HG03469 (cell line): ENCODE measurements at regions not wholly inside any gene's neighbourhood (a gene's known extent, or its start where the extent isn't known, plus 50 kb on each side); places are given as distances from the start of the nearest gene placed in this dataset.

ENCODE experiments used
- ATAC-seq: cut with Tn5 transposase; IDR thresholded peaks from one replicate; pipeline ENCODE4 v1.9.1; 2021; ENCODE audit warnings: mild to moderate bottlenecking, moderate library complexity, moderate number of reproducible peaks; ENCODE audit not compliant: unreplicated experiment

DNA sequence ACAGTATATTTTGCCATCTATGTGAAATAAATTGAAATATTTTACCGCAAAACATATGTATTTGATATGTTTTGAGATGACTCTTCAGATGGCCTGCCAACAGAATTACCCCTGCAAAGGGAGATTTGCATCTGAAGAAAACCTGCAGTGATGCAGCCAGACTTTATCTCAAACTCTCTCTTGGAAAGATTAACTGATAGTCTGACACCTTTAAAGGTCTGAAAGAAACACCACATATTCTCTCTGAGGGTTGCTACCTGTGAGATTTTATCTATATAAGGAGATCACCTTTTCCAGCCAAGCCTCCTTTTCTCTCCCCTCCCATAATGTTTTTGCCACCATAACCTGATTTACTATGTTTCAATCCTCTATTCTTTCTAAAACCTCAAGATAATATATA lies 1106.3 kb upstream of the IGFBP7 start:
- ATAC-seq = no peak

DNA sequence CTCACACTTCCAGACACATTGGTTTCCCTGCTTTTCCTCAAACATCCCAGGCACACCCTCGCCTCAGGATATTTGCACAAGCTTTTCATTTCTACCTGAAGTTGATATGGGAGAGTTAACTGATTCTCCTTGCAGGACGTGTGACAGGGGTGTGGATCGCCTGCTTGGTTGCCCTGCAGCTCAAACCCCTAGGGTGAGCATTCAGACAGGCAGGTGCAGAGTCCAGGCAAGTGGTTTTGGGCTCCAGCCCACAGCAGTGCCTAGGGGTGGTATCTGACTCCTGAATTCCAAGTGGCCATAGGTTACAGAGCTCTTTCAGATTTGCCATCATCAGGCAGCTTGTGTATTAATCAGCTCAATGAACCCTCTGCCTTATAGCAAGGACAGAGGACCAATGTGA lies 1104.2 kb upstream of the IGFBP7 start:
- no peak for ATAC-seq

DNA sequence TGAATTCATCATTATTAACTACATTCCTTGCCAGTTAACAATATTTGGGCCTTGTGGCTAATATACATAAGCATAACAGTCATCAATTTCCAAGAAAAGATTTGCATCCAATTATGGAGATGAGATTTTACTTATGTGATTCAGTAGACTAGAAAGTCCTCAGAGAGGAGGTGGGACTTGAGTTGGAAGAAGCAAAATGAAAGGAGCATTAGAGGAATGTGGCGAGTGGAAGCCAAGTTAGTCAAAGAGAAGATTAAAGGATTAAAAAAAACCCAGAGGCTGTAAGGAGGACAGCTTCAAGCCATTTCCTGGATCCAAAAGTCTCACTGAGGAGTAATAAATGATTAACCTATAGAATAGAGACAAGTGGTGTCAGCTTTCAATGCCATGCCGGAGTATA lies 1099.4 kb upstream of the IGFBP7 start:
- no peak for ATAC-seq

DNA sequence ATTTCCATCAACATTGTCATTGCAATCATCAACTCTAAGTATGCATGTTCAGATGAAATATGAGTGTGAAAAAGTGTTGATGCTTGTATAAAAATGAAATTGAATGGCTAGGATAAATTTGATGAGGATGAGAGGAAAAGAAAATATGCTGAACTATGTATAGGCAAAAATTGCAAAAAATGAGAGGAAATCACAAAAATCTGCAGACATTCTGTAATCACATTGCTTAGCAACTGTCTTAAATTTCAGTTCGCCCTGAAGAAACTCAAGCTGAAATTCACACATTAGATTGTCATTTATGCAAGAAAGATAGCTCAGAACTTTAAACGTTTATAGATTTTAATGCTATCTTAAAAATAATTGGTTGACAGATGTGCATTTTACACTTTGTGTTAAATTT lies 1098.8 kb upstream of the IGFBP7 start:
- ATAC-seq = no peak

DNA sequence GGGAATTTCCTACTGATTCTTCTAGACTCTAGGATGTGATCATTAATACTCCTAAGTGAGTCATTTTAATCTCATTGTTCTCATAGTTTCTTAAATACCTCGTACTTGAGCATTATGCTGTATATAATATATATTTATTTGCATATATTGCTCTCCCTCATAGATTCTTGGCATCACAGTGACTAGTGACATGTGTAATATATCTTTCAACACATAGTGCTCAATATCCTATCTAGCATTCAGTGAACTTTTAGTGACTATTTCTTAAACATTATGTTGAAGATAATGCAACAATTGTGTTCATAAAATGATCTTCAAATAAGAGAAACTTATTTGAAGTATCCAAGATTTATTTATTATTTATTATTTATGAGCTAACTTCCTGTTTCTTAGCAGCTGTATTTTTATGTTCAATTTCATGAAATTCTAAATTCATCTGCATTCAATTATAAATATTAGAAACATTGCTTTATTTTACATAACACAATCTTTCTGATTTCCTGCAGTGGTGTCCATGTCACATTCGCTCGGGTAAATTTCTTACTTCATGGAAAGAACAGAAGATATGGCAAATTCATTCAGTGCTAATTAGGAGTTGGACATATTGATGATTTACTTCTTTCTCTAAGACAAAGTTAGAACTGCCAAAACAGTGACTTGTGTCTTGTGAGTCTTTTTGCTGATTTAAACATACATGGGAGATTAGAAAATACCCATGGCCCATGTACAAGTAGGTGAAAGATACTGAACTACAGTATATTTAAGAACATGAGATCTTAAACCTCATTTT lies 1095.5 kb upstream of the IGFBP7 start:
- no peak for ATAC-seq

DNA sequence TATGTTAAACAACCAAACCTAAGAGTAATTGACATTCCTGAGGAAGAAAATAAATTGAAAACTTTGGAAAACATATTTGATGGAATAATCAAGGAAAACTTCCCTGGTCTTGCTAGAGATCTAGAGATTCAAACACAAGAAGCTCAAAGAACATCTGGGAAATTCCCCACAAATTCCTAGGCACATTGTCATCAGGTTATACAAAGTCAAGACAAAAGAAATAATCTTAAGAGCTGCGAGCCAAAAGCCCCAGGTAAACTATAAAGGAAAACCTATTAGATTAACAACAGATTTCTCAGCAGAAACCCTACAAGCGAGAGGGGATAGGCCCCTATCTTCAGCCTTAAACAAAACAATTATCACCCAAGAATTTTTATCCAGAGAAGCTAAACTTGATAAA lies 1082.0 kb upstream of the IGFBP7 start:
- ATAC-seq = no peak

DNA sequence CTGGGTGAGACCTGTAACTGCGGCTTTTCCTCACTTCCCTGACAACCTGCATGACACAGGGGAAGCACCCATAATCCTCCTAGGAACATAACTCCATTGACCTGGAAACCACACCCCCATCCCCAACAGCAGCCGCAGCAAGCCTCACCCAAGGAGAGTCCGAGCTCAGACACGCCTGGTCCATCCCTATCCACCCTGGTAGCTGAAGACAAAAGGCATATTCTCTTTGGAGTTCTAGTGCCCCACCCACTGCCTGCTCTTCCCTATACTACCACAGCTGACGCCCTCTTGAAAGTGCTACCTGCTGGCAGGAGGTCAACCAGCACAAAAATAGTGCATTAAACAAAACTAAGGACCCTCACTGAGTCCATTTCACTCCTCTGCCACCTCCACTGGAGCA lies 1080.9 kb upstream of the IGFBP7 start:
- no peak for ATAC-seq

DNA sequence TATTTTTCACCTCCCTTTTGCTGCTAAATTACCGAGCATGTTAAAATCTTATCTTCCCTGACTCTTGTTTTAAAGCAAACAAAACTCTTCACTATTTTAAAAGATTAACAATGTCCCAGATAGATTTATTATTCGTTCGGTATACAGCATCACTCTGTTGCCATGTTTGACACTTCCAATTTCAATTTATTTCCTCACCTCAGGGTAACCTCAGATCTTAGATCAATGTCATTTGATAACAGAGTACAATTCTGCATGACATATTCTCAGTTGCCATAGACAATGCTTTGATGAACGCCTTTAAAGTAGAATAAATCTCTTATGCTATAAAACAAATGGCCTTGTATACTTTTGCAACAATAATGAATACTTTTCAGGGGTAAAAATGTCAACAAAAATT lies 1078.1 kb upstream of the IGFBP7 start:
- no peak for ATAC-seq

DNA sequence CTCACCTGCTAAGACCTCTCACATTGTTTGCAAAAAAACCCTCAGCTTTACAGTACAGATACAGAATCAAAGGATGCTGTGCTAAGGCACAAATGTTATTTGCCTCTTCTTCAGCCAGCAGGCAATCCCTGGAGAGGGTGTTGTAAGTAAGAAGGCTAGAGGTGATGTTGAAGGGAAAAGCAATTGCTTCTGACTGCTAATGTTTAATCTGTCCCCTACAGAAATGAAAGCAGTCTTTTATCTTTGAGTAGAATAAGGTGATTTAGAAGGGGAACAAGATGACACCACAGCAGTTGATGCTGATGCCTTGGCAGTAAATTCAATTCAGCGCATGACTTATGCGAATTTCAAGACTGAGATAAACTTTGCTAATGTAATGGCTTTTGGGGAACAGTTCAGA lies 1064.8 kb upstream of the IGFBP7 start:
- ATAC-seq = no peak

DNA sequence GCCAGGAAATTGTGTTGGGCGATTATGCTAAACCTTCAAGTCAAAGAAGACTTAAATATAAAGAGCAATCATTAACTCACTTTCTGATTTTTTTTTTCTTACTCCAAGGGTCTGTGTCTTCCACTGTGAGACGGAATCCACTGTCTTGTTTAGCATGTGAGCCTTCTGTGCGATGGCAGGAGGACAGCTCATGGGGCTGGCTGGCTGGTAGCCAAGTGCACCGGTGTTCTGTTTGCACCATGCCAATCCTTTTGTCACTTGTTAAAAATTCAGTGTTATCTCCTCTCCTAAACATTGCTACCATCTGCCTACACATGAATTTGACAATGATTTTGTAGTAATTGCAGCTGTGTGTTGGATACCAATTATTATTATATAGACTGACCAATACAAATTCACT lies 1056.3 kb upstream of the IGFBP7 start:
- no peak for ATAC-seq

DNA sequence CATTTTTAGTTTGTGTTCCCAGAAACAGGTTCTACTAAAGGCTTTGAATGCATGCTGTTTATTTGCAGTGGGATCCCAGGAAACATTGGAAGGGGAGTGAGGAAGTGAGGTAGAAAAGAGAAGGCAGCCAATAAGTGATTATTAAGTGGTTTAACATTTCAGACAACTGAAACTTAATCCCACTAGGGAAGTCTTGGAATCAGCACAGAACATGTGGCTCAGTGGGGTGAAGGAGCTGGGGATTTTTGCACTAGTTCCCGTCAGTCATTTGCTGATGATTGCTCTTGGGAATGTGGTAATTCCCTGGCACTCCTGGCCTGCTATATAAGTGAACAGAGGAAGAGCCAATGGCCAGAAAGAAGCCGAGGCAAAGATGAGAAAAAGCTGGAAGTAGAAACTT lies 1053.0 kb upstream of the IGFBP7 start:
- no peak for ATAC-seq

DNA sequence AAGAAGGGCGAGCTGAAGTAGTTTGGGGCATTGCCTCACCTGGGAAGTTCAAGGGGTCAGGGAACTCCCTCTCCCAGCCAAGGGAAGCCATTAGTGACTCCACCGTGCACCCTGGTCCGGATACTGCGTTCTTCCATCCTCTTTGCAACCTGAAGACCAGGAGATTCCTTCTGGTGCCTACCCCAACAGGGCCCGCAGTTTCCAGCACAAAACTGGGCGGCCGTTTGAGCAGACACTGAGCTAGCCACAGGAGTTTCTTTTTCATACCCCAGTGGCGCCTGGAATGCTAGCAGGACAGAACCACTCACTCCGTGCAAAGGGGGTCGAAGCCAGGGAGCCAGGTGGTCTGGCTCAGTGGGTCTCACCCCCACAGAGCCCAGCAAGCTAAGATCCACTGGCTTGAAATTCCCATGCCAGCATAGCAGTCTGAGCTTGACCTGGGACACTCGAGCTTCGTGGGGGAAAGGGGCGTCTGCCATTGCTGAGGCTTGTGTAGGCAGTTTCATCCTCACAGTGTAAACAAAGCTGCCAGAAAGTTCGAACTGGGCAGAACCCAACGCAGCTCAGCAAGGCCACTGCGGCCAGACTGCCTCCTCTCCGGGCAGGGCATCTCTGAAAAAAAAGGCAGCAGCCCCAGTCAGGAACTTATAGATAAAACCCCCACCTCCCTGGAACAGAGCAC lies 1039.4 kb upstream of the IGFBP7 start:
- ATAC-seq = no peak

DNA sequence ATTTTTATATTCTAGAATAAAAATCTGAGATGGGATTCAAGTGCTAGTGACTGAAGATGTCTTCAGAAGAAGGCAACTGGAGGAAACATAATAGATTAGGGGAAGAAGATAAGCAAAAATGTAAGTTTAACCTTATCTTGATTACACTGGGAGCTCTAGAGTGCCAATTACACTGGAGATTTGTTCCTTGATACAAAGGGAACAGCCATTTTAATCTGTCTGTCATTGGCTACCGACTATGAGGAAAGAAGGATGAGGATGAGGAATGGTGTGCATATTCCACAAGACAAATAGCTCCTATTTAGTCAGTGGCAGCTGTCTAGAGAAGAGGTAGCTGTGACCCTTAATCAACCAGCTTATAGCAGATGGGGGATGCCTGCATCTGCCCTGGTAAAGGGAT lies 1034.5 kb upstream of the IGFBP7 start:
- ATAC-seq = no peak

DNA sequence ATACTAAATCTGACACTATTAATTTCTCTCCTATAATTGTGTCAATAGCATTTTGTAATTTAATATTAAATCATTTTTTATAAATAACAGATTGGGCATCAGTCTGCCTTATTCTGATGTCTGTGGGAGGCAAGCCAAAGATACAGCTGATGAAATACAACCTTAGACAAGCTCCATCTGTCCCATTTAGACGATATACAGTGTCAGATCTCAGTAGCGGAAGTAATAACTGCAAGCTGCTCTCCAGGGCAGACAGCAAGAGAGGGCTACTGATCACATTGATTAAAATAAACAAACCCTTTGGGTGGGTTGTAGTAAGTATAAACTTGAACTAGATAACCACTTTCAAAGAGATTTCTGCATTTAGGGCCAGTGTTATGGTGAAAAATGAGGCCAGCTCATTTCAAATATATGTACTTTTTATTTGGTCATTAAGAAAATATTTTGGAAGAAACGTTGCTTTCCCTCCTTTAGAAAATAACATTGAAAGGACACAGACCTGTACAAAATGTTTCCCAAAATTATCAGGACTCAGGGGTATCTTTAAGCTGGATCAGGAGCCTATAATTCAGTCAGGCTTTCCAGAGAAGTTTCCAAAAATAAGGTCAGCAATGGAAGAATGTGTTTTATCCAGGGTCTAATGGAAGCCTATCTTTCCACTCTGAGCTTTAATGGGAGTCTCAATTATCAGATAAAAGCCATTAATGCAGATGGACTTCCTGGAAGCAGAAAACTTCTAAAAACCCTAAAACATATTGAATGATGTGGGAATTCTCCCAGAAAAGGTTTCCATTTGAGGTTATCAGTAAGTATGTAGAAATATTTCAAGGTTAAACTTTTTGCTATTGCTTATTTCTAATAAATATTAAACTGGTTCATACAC lies 1028.8 kb upstream of the IGFBP7 start:
- no peak for ATAC-seq

DNA sequence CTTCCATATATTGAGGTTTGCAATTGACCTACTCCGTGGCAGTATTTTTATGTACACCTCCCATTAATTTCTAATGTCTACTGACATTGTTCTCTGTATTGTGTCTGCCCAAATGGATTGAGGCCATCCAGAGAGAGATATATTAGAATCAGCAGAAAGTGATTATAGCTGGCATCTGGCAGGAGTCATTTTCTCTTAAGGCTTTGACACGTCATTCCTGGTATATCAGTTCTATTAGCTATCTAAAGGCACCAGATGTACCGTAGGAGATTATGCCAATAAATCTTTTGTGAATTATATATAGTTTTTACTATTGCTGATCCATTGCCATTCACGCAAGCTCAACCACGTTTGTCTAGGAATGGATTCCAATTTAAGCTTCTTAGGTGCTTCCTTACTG lies 1026.4 kb upstream of the IGFBP7 start:
- ATAC-seq = no peak

DNA sequence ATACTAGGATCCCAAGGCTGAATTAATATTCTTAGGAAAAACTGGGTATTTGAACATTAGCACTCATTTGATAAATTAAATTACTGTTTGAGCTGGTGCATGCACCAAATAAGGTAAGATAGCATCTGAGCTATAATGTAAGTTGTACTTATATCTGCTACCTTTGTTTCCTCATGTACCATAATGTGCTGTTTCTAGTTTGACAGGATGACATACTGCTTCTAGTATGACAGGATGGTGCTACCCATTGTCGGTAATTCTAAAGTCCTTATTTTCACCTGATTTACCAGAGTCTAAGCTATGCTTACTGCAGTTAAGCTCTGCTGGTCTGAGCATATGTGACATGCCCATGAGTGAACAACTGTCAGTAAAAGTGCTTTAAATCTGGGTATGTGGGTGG lies 1017.5 kb upstream of the IGFBP7 start:
- no peak for ATAC-seq

DNA sequence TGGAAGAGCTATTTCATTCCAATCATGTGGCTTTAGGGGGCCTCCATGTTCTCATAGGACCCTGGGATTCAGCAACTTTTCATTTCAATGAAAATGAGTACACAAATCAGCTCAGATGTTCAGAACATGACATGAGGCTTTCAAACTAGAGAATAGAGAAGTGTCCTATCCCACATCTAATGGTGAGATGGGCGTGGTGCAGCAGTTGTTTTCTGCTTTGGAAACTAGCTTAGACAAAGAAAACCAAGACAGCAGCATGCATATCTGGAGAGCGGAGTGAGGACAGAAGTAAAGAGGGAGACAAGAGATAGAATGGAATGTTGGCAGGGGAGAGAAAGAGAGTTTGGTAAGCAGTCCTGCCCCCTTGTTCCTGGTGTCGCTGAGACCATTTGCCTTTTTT lies 1009.1 kb upstream of the IGFBP7 start:
- no peak for ATAC-seq

DNA sequence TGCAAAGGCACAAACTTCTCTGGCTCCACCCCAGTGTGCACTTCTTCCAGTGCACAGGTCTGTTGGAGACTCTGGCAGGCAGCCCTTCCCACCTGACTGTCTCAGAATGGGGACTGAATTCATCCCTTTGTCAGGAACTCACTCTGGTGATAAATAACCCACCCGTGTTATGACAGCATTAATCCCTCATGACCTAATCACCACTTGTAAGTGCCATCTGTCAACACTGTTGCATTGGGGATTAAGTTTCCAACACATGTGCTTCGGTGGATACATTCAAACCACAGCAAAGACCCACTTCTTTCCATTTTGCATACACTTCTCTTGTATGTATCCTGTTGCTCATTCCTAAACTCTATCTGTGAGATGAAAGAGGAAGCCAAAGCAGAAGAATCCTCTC lies 1002.9 kb upstream of the IGFBP7 start:
- ATAC-seq = no peak

DNA sequence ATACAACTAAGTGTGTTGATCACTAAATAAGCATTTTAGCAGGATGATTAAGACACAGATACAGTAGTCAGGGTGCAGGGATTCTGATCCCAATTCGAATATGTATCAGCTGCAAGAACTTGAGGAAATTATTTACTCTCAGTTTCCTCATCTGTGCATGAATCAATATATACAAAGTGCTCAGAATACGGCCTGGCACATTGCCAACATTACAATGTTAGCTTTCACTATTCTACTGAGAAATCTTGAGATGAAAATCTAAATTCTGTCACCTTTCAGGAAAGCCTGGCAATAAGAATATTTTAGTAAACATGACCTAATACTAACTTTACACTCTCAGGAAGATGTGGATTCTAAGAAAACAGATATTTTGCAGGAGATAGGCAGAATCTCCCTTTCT lies 1001.6 kb upstream of the IGFBP7 start:
- ATAC-seq = no peak

DNA sequence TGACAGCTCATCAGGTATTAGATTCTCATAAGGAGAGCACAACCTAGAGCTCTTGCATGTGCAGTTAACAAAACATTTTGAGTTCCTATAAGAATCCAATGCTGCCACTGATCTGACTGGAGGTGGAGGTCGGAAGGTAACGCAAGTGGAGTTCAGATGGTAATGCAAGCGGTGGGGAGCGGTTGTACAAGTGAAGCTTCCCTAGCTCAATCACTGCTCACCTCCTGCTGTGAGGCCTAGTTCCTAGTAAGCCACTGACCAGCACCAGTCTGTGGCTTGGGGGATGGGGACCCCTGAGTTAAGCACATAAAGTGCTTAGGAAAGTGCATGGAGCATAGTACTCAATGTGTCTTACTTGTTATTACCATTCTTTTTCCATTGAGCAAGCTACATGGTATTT lies 983.2 kb upstream of the IGFBP7 start:
- ATAC-seq = no peak

DNA sequence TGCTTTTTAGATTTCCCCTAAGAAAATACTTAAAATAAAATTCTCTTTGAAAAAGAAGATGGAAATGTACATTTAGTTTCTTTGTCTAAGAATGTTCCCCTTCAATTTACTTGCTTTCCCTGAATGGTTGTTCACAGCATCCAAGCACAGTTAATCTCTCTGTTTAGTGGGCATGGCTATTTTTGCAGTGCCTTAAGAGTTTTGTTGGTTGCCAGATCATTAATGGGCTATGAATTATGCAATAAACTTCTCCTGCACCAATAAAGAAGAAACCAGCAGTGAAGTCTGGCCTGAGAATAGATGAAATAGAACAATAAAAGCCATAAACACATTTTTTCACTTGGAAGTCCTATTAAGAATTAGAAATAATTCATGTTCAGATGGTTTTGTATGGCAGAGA lies 980.4 kb upstream of the IGFBP7 start:
- no peak for ATAC-seq

DNA sequence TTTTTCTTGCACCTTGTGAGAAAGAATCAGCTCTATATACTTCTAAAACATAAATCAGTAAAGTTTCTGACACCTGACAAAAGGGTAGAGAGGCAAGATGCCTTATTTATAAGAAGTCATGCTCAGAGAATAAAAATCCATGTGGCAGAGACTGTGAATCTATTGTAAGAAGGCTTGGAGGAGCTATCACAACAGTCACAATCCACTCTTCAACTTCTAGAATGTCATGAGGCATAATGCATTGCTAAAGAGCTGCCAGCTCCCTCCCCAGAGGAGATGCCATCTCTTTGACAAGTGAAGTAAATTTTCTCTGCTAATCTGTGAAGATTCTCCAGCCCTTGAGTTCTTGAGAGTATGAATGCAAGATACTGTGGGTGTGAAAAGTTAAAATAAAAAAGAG lies 971.2 kb upstream of the IGFBP7 start:
- ATAC-seq = no peak
